ENCODE measurements at regions not wholly inside any gene's neighbourhood (a gene's known extent, or its start where the extent isn't known, plus 50 kb on each side); places are given as distances from the start of the nearest gene placed in this dataset.

- POLR2A ChIA-PET, result no interaction called here
- no peak overlapping the region for H3K4me3 ChIP-seq (ENCODE audit: low read depth, low read length)
- H3K9me3 ChIP-seq (ENCODE audit: control insufficient read depth, insufficient read depth, low read depth, low read length), result no peaks in the 10 kb centered on the region
- TF ChIP-seq ZFHX2 (tag by site-specific recombination; conservative IDR thresholded peaks at IDR 0.05) (peak; percentile 84), HOXC10 (CRISPR knock-in tag; IDR thresholded peaks at IDR 0.05) (no peak), ZNF664 (tag by site-specific recombination; IDR thresholded peaks at IDR 0.05) (no peak), EGR2 (tag by site-specific recombination; IDR thresholded peaks at IDR 0.05; ENCODE audit: low read depth) (peak; percentile 61; the same call in 1 of the 2 replicates)
- H3K36me3 ChIP-seq (ENCODE audit: control insufficient read depth in 2 of 2, insufficient read depth in 1 of 2, low read length in 2 of 2), result no peaks in the 10 kb centered on the region
- no peak overlapping the region for H3K27ac ChIP-seq (ENCODE audit: extremely low read depth, low read depth, low read length)
- CTCF ChIA-PET, result interaction anchor here (0.6 to 1.4 kb wide), 3 partner anchors 18 to 321 kb away, joined by 3 to 4 read pairs (median 3); no protein-coding TSS in a partner anchor
- H3K4me1 ChIP-seq (ENCODE audit: control insufficient read depth, insufficient read depth, low read length), result no peaks in the 10 kb centered on the region
Observed at GRCh38 chr11:106152013-106152412, 74.6 kb downstream of the AASDHPPT start.

GRCh38 chr11:106152824-106153223 is 75.4 kb downstream of the AASDHPPT start:
- Histone ChIP-seq H3K4me1 (ENCODE audit: control insufficient read depth, insufficient read depth, low read length) (no peaks in the 10 kb centered on the region), H3K9me3 (ENCODE audit: control insufficient read depth, insufficient read depth, low read depth, low read length) (no peaks in the 10 kb centered on the region), H3K4me3 (ENCODE audit: low read depth, low read length) (no peak overlapping the region), H3K27ac (ENCODE audit: extremely low read depth, low read depth, low read length) (no peak overlapping the region), H3K36me3 (ENCODE audit: control insufficient read depth in 2 of 2, insufficient read depth in 1 of 2, low read length in 2 of 2) (no peaks in the 10 kb centered on the region)
- TF ChIP-seq SALL2 (tag by site-specific recombination; IDR thresholded peaks at IDR 0.05; ENCODE audit: borderline replicate concordance) (no peak), YY2 (tag by site-specific recombination; IDR thresholded peaks at IDR 0.05) (no peak), ZNF239 (tag by site-specific recombination; IDR thresholded peaks at IDR 0.05) (no peak), ZBTB17 (tag by site-specific recombination; IDR thresholded peaks at IDR 0.05) (no peak), ZNF654 (tag by site-specific recombination; IDR thresholded peaks at IDR 0.05; ENCODE audit: low read depth) (no peak), ZNF768 (tag by site-specific recombination; IDR thresholded peaks at IDR 0.05) (no peak), GLI4 (tag by site-specific recombination; IDR thresholded peaks at IDR 0.05) (no peak), ZNF521 (tag by site-specific recombination; IDR thresholded peaks at IDR 0.05) (no peak), ZNF610 (tag by site-specific recombination; IDR thresholded peaks at IDR 0.05; ENCODE audit: borderline replicate concordance) (no peak), ZBTB7A (tag by site-specific recombination; IDR thresholded peaks at IDR 0.05; ENCODE audit: low read depth) (no peak), PRDM1 (tag by site-specific recombination; IDR thresholded peaks at IDR 0.05) (no peak), ZNF2 (tag by site-specific recombination; IDR thresholded peaks at IDR 0.05) (no peak), ZNF837 (tag by site-specific recombination; IDR thresholded peaks at IDR 0.05) (no peak), ZNF830 (tag by site-specific recombination; IDR thresholded peaks at IDR 0.05; ENCODE audit: low read depth) (no peak), TCF7L2 (IDR thresholded peaks at IDR 0.05; ENCODE audit: borderline replicate concordance, low read depth, low read length) (no peak), ZIC2 (tag by site-specific recombination; IDR thresholded peaks at IDR 0.05) (no peak), ZNF37A (tag by site-specific recombination; IDR thresholded peaks at IDR 0.05) (no peak)
- TF ChIP-seq, protein P1, sequence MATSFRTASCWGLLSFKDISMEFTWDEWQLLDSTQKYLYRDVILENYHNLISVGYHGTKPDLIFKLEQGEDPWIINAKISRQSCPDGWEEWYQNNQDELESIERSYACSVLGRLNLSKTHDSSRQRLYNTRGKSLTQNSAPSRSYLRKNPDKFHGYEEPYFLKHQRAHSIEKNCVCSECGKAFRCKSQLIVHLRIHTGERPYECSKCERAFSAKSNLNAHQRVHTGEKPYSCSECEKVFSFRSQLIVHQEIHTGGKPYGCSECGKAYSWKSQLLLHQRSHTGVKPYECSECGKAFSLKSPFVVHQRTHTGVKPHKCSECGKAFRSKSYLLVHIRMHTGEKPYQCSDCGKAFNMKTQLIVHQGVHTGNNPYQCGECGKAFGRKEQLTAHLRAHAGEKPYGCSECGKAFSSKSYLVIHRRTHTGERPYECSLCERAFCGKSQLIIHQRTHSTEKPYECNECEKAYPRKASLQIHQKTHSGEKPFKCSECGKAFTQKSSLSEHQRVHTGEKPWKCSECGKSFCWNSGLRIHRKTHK (tag by site-specific recombination; IDR thresholded peaks at IDR 0.05), result no peak
- CTCF ChIA-PET, result no interaction called here
- POLR2A ChIA-PET, result no interaction called here

DNA sequence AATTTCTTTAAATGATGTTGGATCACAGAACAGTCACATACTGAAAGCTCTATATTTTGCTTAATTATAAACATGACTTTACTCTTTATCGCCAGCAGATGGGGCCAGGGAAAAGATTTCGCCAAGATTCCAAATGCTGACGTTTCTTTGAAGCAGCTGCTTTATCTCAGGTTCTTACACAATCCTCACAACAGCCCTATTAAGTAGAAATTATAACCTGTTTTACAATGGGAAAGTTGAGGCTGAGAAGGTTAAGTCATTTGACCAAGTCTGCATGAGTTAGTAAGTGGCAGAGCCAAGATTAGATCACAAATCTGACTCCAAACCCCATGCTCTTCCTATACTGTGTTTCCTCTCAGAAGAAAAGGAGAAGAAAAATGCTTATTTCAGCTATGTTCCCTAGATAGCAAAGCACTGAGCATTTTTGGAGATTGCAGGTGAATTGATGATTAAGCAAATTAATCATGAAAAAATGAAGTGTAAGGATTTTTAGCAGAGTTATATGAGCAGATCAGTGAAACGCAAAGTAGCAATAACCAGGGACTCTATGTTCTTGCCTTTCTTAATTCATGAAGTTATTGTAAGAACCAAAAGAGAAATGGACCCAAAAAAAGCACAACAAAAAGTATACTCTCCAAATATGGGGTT is 79.0 kb downstream of the AASDHPPT start:
- no peaks in the 10 kb centered on the region for H3K36me3 ChIP-seq (ENCODE audit: control insufficient read depth in 2 of 2, insufficient read depth in 1 of 2, low read length in 2 of 2)
- POLR2A ChIA-PET, result no interaction called here
- CTCF ChIA-PET, result interaction anchor here (0.6 to 1.5 kb wide), 13 partner anchors 13 to 1593 kb away, joined by 3 to 4 read pairs (median 3); no protein-coding TSS in a partner anchor
- H3K9me3 ChIP-seq (ENCODE audit: control insufficient read depth, insufficient read depth, low read depth, low read length), result no peaks in the 10 kb centered on the region
- H3K4me3 ChIP-seq (ENCODE audit: low read depth, low read length), result no peak overlapping the region
- H3K4me1 ChIP-seq (ENCODE audit: control insufficient read depth, insufficient read depth, low read length), result no peaks in the 10 kb centered on the region
- TF ChIP-seq ZBTB20 (tag by site-specific recombination; IDR thresholded peaks at IDR 0.05) (no peak), ZNF391 (tag by site-specific recombination; IDR thresholded peaks at IDR 0.05; ENCODE audit: borderline replicate concordance, low read depth) (no peak), ZNF16 (tag by site-specific recombination; IDR thresholded peaks at IDR 0.05; ENCODE audit: low read depth) (no peak), EGR2 (tag by site-specific recombination; IDR thresholded peaks at IDR 0.05; ENCODE audit: low read depth) (no peak), ZFHX2 (tag by site-specific recombination; conservative IDR thresholded peaks at IDR 0.05) (no peak), ZNF544 (tag by site-specific recombination; IDR thresholded peaks at IDR 0.05) (no peak), ZNF654 (tag by site-specific recombination; IDR thresholded peaks at IDR 0.05; ENCODE audit: low read depth) (peak; percentile 40)
- no peak overlapping the region for H3K27ac ChIP-seq (ENCODE audit: extremely low read depth, low read depth, low read length)

Measured in HEK293 (cell line).